ENCODE measurements at regions not wholly inside any gene's neighbourhood (a gene's known extent, or its start where the extent isn't known, plus 50 kb on each side); places are given as distances from the start of the nearest gene placed in this dataset.

- H3K4me3 ChIP-seq (replicated peaks; ENCODE audit: insufficient read depth, low read length), result no peak overlapping the region
- no peak overlapping the region for H3K27ac ChIP-seq (replicated peaks)
- no peak for DNase-seq (ENCODE audit: low read depth in 1 of 2, low spot score in 1 of 2)
- no peaks in the 10 kb centered on the region for H3K27me3 ChIP-seq (ENCODE audit: insufficient read depth, poor library complexity, severe bottlenecking)
- TF ChIP-seq POLR2AphosphoS5 (IDR thresholded peaks at IDR 0.05; ENCODE audit: low read depth) (no peak), SPI1 (IDR thresholded peaks at IDR 0.05; ENCODE audit: borderline replicate concordance, low read depth) (no peak), GABPA (IDR thresholded peaks at IDR 0.05; ENCODE audit: low read depth) (no peak), CTCF (IDR thresholded peaks at IDR 0.05; ENCODE audit: insufficient read depth, low read length) (no peak)
- TF ChIP-seq, protein P1, sequence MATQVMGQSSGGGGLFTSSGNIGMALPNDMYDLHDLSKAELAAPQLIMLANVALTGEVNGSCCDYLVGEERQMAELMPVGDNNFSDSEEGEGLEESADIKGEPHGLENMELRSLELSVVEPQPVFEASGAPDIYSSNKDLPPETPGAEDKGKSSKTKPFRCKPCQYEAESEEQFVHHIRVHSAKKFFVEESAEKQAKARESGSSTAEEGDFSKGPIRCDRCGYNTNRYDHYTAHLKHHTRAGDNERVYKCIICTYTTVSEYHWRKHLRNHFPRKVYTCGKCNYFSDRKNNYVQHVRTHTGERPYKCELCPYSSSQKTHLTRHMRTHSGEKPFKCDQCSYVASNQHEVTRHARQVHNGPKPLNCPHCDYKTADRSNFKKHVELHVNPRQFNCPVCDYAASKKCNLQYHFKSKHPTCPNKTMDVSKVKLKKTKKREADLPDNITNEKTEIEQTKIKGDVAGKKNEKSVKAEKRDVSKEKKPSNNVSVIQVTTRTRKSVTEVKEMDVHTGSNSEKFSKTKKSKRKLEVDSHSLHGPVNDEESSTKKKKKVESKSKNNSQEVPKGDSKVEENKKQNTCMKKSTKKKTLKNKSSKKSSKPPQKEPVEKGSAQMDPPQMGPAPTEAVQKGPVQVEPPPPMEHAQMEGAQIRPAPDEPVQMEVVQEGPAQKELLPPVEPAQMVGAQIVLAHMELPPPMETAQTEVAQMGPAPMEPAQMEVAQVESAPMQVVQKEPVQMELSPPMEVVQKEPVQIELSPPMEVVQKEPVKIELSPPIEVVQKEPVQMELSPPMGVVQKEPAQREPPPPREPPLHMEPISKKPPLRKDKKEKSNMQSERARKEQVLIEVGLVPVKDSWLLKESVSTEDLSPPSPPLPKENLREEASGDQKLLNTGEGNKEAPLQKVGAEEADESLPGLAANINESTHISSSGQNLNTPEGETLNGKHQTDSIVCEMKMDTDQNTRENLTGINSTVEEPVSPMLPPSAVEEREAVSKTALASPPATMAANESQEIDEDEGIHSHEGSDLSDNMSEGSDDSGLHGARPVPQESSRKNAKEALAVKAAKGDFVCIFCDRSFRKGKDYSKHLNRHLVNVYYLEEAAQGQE (IDR thresholded peaks at IDR 0.05; ENCODE audit: insufficient replicate concordance, low read depth), result no peak
These were observed 274.6 kb upstream of the DPP10 start for GRCh38 chr2:114167799-114168198.

DNA sequence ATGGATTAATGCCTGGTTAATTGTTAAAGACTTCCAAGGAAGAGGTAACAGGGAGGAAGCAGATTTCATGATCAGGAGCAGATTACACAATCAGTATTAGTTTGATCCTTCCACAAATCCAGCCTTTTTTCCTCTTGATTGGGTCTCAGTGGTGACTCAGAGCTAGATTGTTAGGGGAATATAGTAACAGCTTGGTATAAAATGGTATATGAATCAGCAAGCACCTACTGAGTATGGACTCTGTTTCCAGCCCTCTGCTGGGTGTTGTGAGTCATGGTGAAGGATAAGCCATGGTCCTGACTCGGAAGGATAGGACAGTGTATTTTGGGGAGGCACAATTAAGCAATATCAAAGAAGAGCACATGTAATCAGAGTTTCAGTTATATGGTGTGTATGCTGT lies 272.4 kb upstream of the DPP10 start:
- no peak overlapping the region for H3K4me3 ChIP-seq (replicated peaks; ENCODE audit: insufficient read depth, low read length)
- TF ChIP-seq CTCF (IDR thresholded peaks at IDR 0.05; ENCODE audit: insufficient read depth, low read length) (no peak), POLR2AphosphoS5 (IDR thresholded peaks at IDR 0.05; ENCODE audit: low read depth) (no peak)
- H3K27me3 ChIP-seq (ENCODE audit: insufficient read depth, poor library complexity, severe bottlenecking), result no peaks in the 10 kb centered on the region
- no peak for DNase-seq (ENCODE audit: low read depth in 1 of 2, low spot score in 1 of 2)
- no peak overlapping the region for H3K27ac ChIP-seq (replicated peaks)

GRCh38 chr2:114175507-114175906 lies 266.9 kb upstream of the DPP10 start:
- DNase-seq (ENCODE audit: low read depth in 1 of 2, low spot score in 1 of 2), result no peak
- Histone ChIP-seq H3K4me3 (replicated peaks; ENCODE audit: insufficient read depth, low read length) (no peak overlapping the region), H3K27me3 (ENCODE audit: insufficient read depth, poor library complexity, severe bottlenecking) (no peaks in the 10 kb centered on the region), H3K27ac (replicated peaks) (no peak overlapping the region)
- TF ChIP-seq CTCF (IDR thresholded peaks at IDR 0.05; ENCODE audit: insufficient read depth, low read length) (no peak), POLR2AphosphoS5 (IDR thresholded peaks at IDR 0.05; ENCODE audit: low read depth) (no peak), SPI1 (IDR thresholded peaks at IDR 0.05; ENCODE audit: borderline replicate concordance, low read depth) (no peak), GABPA (IDR thresholded peaks at IDR 0.05; ENCODE audit: low read depth) (no peak)
- TF ChIP-seq, protein P1 (IDR thresholded peaks at IDR 0.05; ENCODE audit: insufficient replicate concordance, low read depth), result no peak

GRCh38 chr2:114185501-114185900 lies 256.9 kb upstream of the DPP10 start:
- Histone ChIP-seq H3K27me3 (ENCODE audit: insufficient read depth, poor library complexity, severe bottlenecking) (no peaks in the 10 kb centered on the region), H3K4me3 (replicated peaks; ENCODE audit: insufficient read depth, low read length) (no peak overlapping the region), H3K27ac (replicated peaks) (no peak overlapping the region)
- no peak for DNase-seq (ENCODE audit: low read depth in 1 of 2, low spot score in 1 of 2)
- no peak for TF ChIP-seq POLR2AphosphoS5 (IDR thresholded peaks at IDR 0.05; ENCODE audit: low read depth)
- TF ChIP-seq, protein P1 (IDR thresholded peaks at IDR 0.05; ENCODE audit: insufficient replicate concordance, low read depth), result no peak
- TF ChIP-seq GABPA (IDR thresholded peaks at IDR 0.05; ENCODE audit: low read depth), result no peak
- TF ChIP-seq CTCF (IDR thresholded peaks at IDR 0.05; ENCODE audit: insufficient read depth, low read length), result no peak
- TF ChIP-seq SPI1 (IDR thresholded peaks at IDR 0.05; ENCODE audit: borderline replicate concordance, low read depth), result no peak
